Neural cell (in vitro differentiated cells): ENCODE measurements at regions not wholly inside any gene's neighbourhood (a gene's known extent, or its start where the extent isn't known, plus 50 kb on each side); places are given as distances from the start of the nearest gene placed in this dataset.

Experiments used
- H2AFZ ChIP-seq: fragments of 200-600, 300-800 bp; sonication (generic), shearing (Covaris generic); 2 replicates; pipeline ENCODE4 v1.6.0; 2014; ENCODE audit warnings: low read depth, mild to moderate bottlenecking, antibody characterized with exemption, low read length, moderate library complexity
- H3F3A ChIP-seq: fragments of 200-600 bp; shearing (Covaris generic); 2 replicates; pipeline ENCODE4 v1.6.1; 2016; ENCODE audit warnings: mild to moderate bottlenecking, moderate library complexity, mixed read lengths, antibody characterized with exemption, low read length; ENCODE audit not compliant: insufficient read depth, poor library complexity, severe bottlenecking
- H3K27ac ChIP-seq: fragments of 200-600, 300-800 bp; sonication (generic), shearing (Covaris generic); 2 replicates; pipeline ENCODE4 v1.5.1; 2014; ENCODE audit warnings: mild to moderate bottlenecking, low read length, moderate library complexity
- H3K27me3 ChIP-seq: fragments of 300-800, 200-600 bp; sonication (generic), shearing (Covaris generic); 2 replicates; pipeline ENCODE4 v1.6.0; 2014; ENCODE audit warnings: mild to moderate bottlenecking, low read depth, low read length, moderate library complexity; ENCODE audit not compliant: insufficient read depth
- H3K36me3 ChIP-seq: fragments of 300-800, 200-600 bp; sonication (generic), shearing (Covaris generic); 2 replicates; pipeline ENCODE4 v1.5.1; 2014; ENCODE audit warnings: mild to moderate bottlenecking, antibody characterized with exemption, low read length, moderate library complexity; ENCODE audit not compliant: insufficient read depth
- H3K4me2 ChIP-seq: fragments of 300-800, 200-600 bp; sonication (generic), shearing (Covaris generic); 2 replicates; pipeline ENCODE4 v1.6.0; 2014; ENCODE audit warnings: mild to moderate bottlenecking, low read length
- H3K4me3 ChIP-seq: fragments of 300-800, 200-600 bp; sonication (generic), shearing (Covaris generic); 2 replicates; pipeline ENCODE4 v1.5.1; 2014; ENCODE audit warnings: mild to moderate bottlenecking, low read length, moderate library complexity
- H3K79me2 ChIP-seq: fragments of 200-600 bp; shearing (Covaris generic); replicated peaks from 2 replicates; pipeline ENCODE4 v1.6.0; 2014; ENCODE audit warnings: mild to moderate bottlenecking, low read length, moderate library complexity; ENCODE audit not compliant: insufficient read depth
- H3K9ac ChIP-seq: fragments of 300-800, 200-600 bp; sonication (generic), shearing (Covaris generic); 2 replicates; pipeline ENCODE4 v1.6.1; 2016; ENCODE audit warnings: mild to moderate bottlenecking, low read length, mixed read lengths
- H3K9me2 ChIP-seq: fragments of 200-600 bp; shearing (Covaris generic); 2 replicates; pipeline ENCODE4 v1.6.1; 2016; ENCODE audit warnings: mild to moderate bottlenecking, low read length, mixed read lengths; ENCODE audit not compliant: insufficient read depth
- H3K9me3 ChIP-seq: fragments of 200-600, 300-800 bp; sonication (generic), shearing (Covaris generic); 2 replicates; pipeline ENCODE4 v1.6.1; 2016; ENCODE audit warnings: mild to moderate bottlenecking, mixed run types, low read length, moderate library complexity, mixed read lengths
- H4K20me1 ChIP-seq: fragments of 200-600 bp; shearing (Covaris generic); 2 replicates; pipeline ENCODE4 v1.6.1; 2016; ENCODE audit warnings: mild to moderate bottlenecking, mixed run types; ENCODE audit not compliant: insufficient read depth
- MXI1 ChIP-seq: fragments of 450-650 bp; conservative IDR thresholded peaks from 2 replicates; pipeline ENCODE4 v1.6.1; 2014; ENCODE audit warnings: antibody characterized with exemption, mild to moderate bottlenecking; ENCODE audit not compliant: poor library complexity, severe bottlenecking
- RAD21 ChIP-seq: fragments of 450-650 bp; conservative IDR thresholded peaks from 2 replicates; pipeline ENCODE4 v1.6.1; 2014; ENCODE audit warnings: antibody characterized with exemption, mild to moderate bottlenecking, moderate library complexity
- SMC3 ChIP-seq: fragments of 450-650 bp; conservative IDR thresholded peaks from 2 replicates; pipeline ENCODE4 v1.6.1; 2014; ENCODE audit warnings: antibody characterized with exemption, mild to moderate bottlenecking, moderate library complexity; ENCODE audit not compliant: poor library complexity
- TAF1 ChIP-seq: IDR thresholded peaks from 2 replicates; pipeline ENCODE4 v1.6.1; 2012; ENCODE audit warnings: low read depth
- TF ChIP-seq, protein P1 (sequence below): fragments of 450-650 bp; IDR thresholded peaks from 2 replicates; pipeline ENCODE4 v1.5.1; 2014; ENCODE audit warnings: antibody characterized with exemption, mild to moderate bottlenecking, moderate library complexity; ENCODE audit not compliant: poor library complexity, severe bottlenecking
- TF ChIP-seq, protein P2 (sequence below): IDR thresholded peaks from 2 replicates; pipeline ENCODE4 v1.6.1; 2012; ENCODE audit warnings: borderline replicate concordance

DNA sequence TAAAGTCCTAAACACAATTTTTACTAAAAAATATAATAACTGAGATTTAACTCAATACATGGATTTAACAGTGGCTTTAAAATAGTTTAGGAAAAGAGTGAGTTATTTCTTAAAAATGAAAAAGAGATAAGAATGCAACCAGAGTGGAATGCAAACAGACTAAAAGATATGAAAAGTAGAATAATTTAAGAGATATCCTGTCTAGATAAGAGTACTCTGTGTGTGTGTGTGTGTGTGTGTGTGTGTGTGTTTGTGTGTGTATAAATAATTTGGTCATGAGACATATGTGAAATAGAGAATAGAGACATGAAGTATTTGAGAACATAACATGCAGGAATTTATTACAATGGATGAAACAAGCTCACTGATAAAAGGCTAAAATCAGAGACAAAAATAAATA is 986.9 kb upstream of the CHORDC1 start:
- Histone ChIP-seq H3K9me3 (no peaks in the 10 kb centered on the region), H3K79me2 (no peaks in the 10 kb centered on the region), H2AFZ (no peak overlapping the region), H3K4me2 (no peak overlapping the region), H3K27me3 (no peaks in the 10 kb centered on the region), H3K36me3 (no peaks in the 10 kb centered on the region), H3K9ac (no peak overlapping the region), H3K27ac (no peak overlapping the region), H3K9me2 (no peaks in the 10 kb centered on the region), H4K20me1 (no peaks in the 10 kb centered on the region), H3K4me3 (no peak overlapping the region), H3F3A (no peaks in the 10 kb centered on the region)
- TF ChIP-seq TAF1 (no peak), SMC3 (no peak)

DNA sequence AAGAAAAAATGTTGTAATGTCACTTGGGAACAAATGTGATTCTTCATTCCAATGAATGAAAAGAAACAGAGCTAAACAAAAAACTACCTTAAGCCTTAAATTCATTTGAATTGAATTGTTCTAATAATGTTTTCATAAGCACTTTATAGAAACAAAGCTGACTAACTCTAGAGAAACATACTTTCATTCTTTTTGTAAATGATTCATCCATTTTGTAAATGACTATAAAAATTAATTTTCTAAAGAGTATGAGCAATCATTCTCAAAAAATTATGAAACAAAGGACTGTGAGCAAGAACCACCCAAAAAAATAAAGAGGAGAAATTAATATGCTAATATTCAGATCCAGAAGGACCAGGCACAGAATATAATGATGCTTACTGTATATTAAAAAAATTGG is 986.5 kb upstream of the CHORDC1 start:
- Histone ChIP-seq H2AFZ (no peak overlapping the region), H3K36me3 (no peaks in the 10 kb centered on the region), H3K9me2 (no peaks in the 10 kb centered on the region), H3K27me3 (no peaks in the 10 kb centered on the region), H3K9me3 (no peaks in the 10 kb centered on the region), H3K9ac (no peak overlapping the region), H4K20me1 (no peaks in the 10 kb centered on the region), H3F3A (no peaks in the 10 kb centered on the region), H3K27ac (no peak overlapping the region), H3K4me3 (no peak overlapping the region), H3K79me2 (no peaks in the 10 kb centered on the region), H3K4me2 (no peak overlapping the region)
- TF ChIP-seq TAF1 (no peak), MXI1 (no peak)

DNA sequence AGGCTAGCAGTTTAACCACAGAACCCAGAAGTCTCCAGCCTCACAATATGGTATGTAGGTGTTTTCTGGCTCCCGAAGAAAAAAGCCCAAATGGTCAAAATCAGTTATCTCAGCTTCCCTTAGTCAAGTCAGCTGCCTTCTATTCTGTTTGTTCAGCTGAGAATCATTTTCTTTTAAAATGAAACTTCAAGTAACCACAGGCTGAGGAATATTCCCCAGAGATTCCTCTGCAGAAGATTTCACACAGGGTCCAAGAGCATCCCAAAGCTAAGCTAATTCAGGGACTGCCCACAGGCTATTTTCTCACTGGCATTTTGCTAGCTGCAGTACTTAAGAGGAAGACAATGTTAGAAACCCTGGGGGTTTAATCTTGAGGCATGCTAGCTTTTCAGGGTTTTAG is 977.0 kb upstream of the CHORDC1 start:
- H2AFZ ChIP-seq, result no peak overlapping the region

More for the DNA sequence above, 977.0 kb upstream of the CHORDC1 start:
- H3K79me2 ChIP-seq, result no peaks in the 10 kb centered on the region
- no peaks in the 10 kb centered on the region for H3K36me3 ChIP-seq
- no peak overlapping the region for H3K4me2 ChIP-seq
- H4K20me1 ChIP-seq, result no peaks in the 10 kb centered on the region
- H3K27ac ChIP-seq, result no peak overlapping the region
- H3K9ac ChIP-seq, result no peak overlapping the region
- no peak overlapping the region for H3K4me3 ChIP-seq
- TF ChIP-seq, protein P1, sequence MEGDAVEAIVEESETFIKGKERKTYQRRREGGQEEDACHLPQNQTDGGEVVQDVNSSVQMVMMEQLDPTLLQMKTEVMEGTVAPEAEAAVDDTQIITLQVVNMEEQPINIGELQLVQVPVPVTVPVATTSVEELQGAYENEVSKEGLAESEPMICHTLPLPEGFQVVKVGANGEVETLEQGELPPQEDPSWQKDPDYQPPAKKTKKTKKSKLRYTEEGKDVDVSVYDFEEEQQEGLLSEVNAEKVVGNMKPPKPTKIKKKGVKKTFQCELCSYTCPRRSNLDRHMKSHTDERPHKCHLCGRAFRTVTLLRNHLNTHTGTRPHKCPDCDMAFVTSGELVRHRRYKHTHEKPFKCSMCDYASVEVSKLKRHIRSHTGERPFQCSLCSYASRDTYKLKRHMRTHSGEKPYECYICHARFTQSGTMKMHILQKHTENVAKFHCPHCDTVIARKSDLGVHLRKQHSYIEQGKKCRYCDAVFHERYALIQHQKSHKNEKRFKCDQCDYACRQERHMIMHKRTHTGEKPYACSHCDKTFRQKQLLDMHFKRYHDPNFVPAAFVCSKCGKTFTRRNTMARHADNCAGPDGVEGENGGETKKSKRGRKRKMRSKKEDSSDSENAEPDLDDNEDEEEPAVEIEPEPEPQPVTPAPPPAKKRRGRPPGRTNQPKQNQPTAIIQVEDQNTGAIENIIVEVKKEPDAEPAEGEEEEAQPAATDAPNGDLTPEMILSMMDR, result no peak
- TF ChIP-seq SMC3, result no peak
- TF ChIP-seq, protein P2, sequence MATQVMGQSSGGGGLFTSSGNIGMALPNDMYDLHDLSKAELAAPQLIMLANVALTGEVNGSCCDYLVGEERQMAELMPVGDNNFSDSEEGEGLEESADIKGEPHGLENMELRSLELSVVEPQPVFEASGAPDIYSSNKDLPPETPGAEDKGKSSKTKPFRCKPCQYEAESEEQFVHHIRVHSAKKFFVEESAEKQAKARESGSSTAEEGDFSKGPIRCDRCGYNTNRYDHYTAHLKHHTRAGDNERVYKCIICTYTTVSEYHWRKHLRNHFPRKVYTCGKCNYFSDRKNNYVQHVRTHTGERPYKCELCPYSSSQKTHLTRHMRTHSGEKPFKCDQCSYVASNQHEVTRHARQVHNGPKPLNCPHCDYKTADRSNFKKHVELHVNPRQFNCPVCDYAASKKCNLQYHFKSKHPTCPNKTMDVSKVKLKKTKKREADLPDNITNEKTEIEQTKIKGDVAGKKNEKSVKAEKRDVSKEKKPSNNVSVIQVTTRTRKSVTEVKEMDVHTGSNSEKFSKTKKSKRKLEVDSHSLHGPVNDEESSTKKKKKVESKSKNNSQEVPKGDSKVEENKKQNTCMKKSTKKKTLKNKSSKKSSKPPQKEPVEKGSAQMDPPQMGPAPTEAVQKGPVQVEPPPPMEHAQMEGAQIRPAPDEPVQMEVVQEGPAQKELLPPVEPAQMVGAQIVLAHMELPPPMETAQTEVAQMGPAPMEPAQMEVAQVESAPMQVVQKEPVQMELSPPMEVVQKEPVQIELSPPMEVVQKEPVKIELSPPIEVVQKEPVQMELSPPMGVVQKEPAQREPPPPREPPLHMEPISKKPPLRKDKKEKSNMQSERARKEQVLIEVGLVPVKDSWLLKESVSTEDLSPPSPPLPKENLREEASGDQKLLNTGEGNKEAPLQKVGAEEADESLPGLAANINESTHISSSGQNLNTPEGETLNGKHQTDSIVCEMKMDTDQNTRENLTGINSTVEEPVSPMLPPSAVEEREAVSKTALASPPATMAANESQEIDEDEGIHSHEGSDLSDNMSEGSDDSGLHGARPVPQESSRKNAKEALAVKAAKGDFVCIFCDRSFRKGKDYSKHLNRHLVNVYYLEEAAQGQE, result no peak
- no peak for TF ChIP-seq RAD21
- no peak for TF ChIP-seq MXI1
- no peaks in the 10 kb centered on the region for H3K9me2 ChIP-seq
- H3K27me3 ChIP-seq, result no peaks in the 10 kb centered on the region
- no peaks in the 10 kb centered on the region for H3K9me3 ChIP-seq
- no peaks in the 10 kb centered on the region for H3F3A ChIP-seq
